SJSA1 (cell line): ENCODE measurements at regions not wholly inside any gene's neighbourhood (a gene's known extent, or its start where the extent isn't known, plus 50 kb on each side); places are given as distances from the start of the nearest gene placed in this dataset.

Source experiments
- DNase-seq, 2 experiments: peaks; one replicate each; pipeline ENCODE4 v3.0.0-alpha.2; 2015 to 2020; ENCODE audit warnings: low spot score in 2 of 2, low read depth in 1 of 2
- H3K27ac ChIP-seq: fragments of 250-450 bp; sonication (Bioruptor Pico); 2 replicates; pipeline ENCODE4 v1.5.1; 2020; ENCODE audit warnings: mild to moderate bottlenecking, moderate library complexity
- H3K27me3 ChIP-seq: fragments of 250-450 bp; sonication (Bioruptor Pico); replicated peaks from 2 replicates; pipeline ENCODE4 v1.5.1; 2020; ENCODE audit warnings: mild to moderate bottlenecking, moderate library complexity
- H3K36me3 ChIP-seq: fragments of 250-450 bp; sonication (Bioruptor Pico); 2 replicates; pipeline ENCODE4 v1.5.1; 2020; ENCODE audit warnings: mild to moderate bottlenecking
- H3K4me1 ChIP-seq: fragments of 250-450 bp; sonication (Bioruptor Pico); replicated peaks from 2 replicates; pipeline ENCODE4 v1.6.1; 2021; ENCODE audit warnings: mild to moderate bottlenecking
- H3K4me3 ChIP-seq: fragments of 250-450 bp; sonication (Bioruptor Pico); 2 replicates; pipeline ENCODE4 v1.5.1; 2020; ENCODE audit warnings: mild to moderate bottlenecking
- H3K9me3 ChIP-seq: fragments of 250-450 bp; sonication (Bioruptor Pico); replicated peaks from 2 replicates; pipeline ENCODE4 v1.5.1; 2020; ENCODE audit warnings: mild to moderate bottlenecking

GRCh38 chrX:128929271-128930057, 593.8 kb downstream of the SMARCA1 start:
- no peaks in the 10 kb centered on the region for H3K27me3 ChIP-seq
- DNase-seq = no peak
- no peaks in the 10 kb centered on the region for H3K9me3 ChIP-seq
- H3K4me1 ChIP-seq = no peaks in the 10 kb centered on the region
- no peak overlapping the region for H3K4me3 ChIP-seq
- H3K27ac ChIP-seq = no peak overlapping the region
- no peaks in the 10 kb centered on the region for H3K36me3 ChIP-seq

- no peaks in the 10 kb centered on the region for H3K4me1 ChIP-seq
- DNase-seq = no peak
- H3K9me3 ChIP-seq = no peaks in the 10 kb centered on the region
- H3K36me3 ChIP-seq = no peaks in the 10 kb centered on the region
- H3K27ac ChIP-seq = no peak overlapping the region
- no peaks in the 10 kb centered on the region for H3K27me3 ChIP-seq
- H3K4me3 ChIP-seq = no peak overlapping the region
Measured at GRCh38 chrX:128928636-128929035, 594.7 kb downstream of the SMARCA1 start.

- H3K4me3 ChIP-seq = no peak overlapping the region
- H3K9me3 ChIP-seq = no peaks in the 10 kb centered on the region
- no peak overlapping the region for H3K27ac ChIP-seq
- DNase-seq = no peak
- H3K27me3 ChIP-seq = no peaks in the 10 kb centered on the region
- H3K4me1 ChIP-seq = no peaks in the 10 kb centered on the region
- H3K36me3 ChIP-seq = no peaks in the 10 kb centered on the region
Measured at GRCh38 chrX:128927363-128927762, 595.9 kb downstream of the SMARCA1 start.

- DNase-seq = no peak
- no peaks in the 10 kb centered on the region for H3K4me1 ChIP-seq
- H3K4me3 ChIP-seq = no peak overlapping the region
- H3K36me3 ChIP-seq = no peaks in the 10 kb centered on the region
- H3K9me3 ChIP-seq = no peaks in the 10 kb centered on the region
- no peak overlapping the region for H3K27ac ChIP-seq
- no peaks in the 10 kb centered on the region for H3K27me3 ChIP-seq
Measured at GRCh38 chrX:128906753-128907152, 616.5 kb downstream of the SMARCA1 start.

GRCh38 chrX:128901018-128901417, 622.3 kb downstream of the SMARCA1 start:
- H3K4me3 ChIP-seq = no peak overlapping the region
- no peak for DNase-seq
- no peak overlapping the region for H3K27ac ChIP-seq
- H3K27me3 ChIP-seq = no peaks in the 10 kb centered on the region
- no peaks in the 10 kb centered on the region for H3K4me1 ChIP-seq
- no peaks in the 10 kb centered on the region for H3K36me3 ChIP-seq
- H3K9me3 ChIP-seq = no peaks in the 10 kb centered on the region

- Histone ChIP-seq H3K27ac (no peak overlapping the region), H3K9me3 (no peaks in the 10 kb centered on the region), H3K4me3 (no peak overlapping the region), H3K4me1 (no peaks in the 10 kb centered on the region), H3K36me3 (no peaks in the 10 kb centered on the region), H3K27me3 (no peaks in the 10 kb centered on the region)
- DNase-seq = no peak
Measured at GRCh38 chrX:128897621-128898020, 625.7 kb downstream of the SMARCA1 start.

- no peaks in the 10 kb centered on the region for H3K9me3 ChIP-seq
- no peak overlapping the region for H3K27ac ChIP-seq
- no peak for DNase-seq
- H3K4me1 ChIP-seq = no peaks in the 10 kb centered on the region
- no peaks in the 10 kb centered on the region for H3K27me3 ChIP-seq
- H3K36me3 ChIP-seq = no peaks in the 10 kb centered on the region
- H3K4me3 ChIP-seq = no peak overlapping the region
Measured at GRCh38 chrX:128891554-128891953, 631.7 kb downstream of the SMARCA1 start.

GRCh38 chrX:128884430-128884829, 638.9 kb downstream of the SMARCA1 start:
- H3K9me3 ChIP-seq = no peaks in the 10 kb centered on the region
- DNase-seq = no peak
- no peak overlapping the region for H3K27ac ChIP-seq
- H3K36me3 ChIP-seq = no peaks in the 10 kb centered on the region
- H3K4me3 ChIP-seq = no peak overlapping the region
- H3K4me1 ChIP-seq = no peaks in the 10 kb centered on the region
- no peaks in the 10 kb centered on the region for H3K27me3 ChIP-seq

GRCh38 chrX:128883650-128884049, 639.6 kb downstream of the SMARCA1 start:
- DNase-seq = no peak
- Histone ChIP-seq H3K9me3 (no peaks in the 10 kb centered on the region), H3K27ac (no peak overlapping the region), H3K36me3 (no peaks in the 10 kb centered on the region), H3K4me1 (no peaks in the 10 kb centered on the region), H3K27me3 (no peaks in the 10 kb centered on the region), H3K4me3 (no peak overlapping the region)

GRCh38 chrX:128870361-128870760, 652.9 kb downstream of the SMARCA1 start:
- H3K4me3 ChIP-seq = no peak overlapping the region
- no peaks in the 10 kb centered on the region for H3K36me3 ChIP-seq
- no peaks in the 10 kb centered on the region for H3K4me1 ChIP-seq
- no peak overlapping the region for H3K27ac ChIP-seq
- no peaks in the 10 kb centered on the region for H3K9me3 ChIP-seq
- DNase-seq = no peak
- no peaks in the 10 kb centered on the region for H3K27me3 ChIP-seq

GRCh38 chrX:128862557-128862956, 660.7 kb downstream of the SMARCA1 start:
- Histone ChIP-seq H3K36me3 (no peaks in the 10 kb centered on the region), H3K27ac (no peak overlapping the region), H3K4me1 (no peaks in the 10 kb centered on the region), H3K27me3 (no peaks in the 10 kb centered on the region), H3K9me3 (no peaks in the 10 kb centered on the region), H3K4me3 (no peak overlapping the region)
- DNase-seq = no peak

- H3K27me3 ChIP-seq = no peaks in the 10 kb centered on the region
- no peaks in the 10 kb centered on the region for H3K36me3 ChIP-seq
- H3K4me1 ChIP-seq = no peaks in the 10 kb centered on the region
- no peak overlapping the region for H3K27ac ChIP-seq
- no peaks in the 10 kb centered on the region for H3K9me3 ChIP-seq
- no peak overlapping the region for H3K4me3 ChIP-seq
- DNase-seq = no peak
Measured at GRCh38 chrX:128848374-128848773, 674.9 kb downstream of the SMARCA1 start.

GRCh38 chrX:128846385-128846784, 676.9 kb downstream of the SMARCA1 start:
- Histone ChIP-seq H3K27me3 (no peaks in the 10 kb centered on the region), H3K4me1 (no peaks in the 10 kb centered on the region), H3K9me3 (no peaks in the 10 kb centered on the region), H3K4me3 (no peak overlapping the region), H3K27ac (no peak overlapping the region), H3K36me3 (no peaks in the 10 kb centered on the region)
- no peak for DNase-seq

GRCh38 chrX:128818690-128819089, 704.6 kb downstream of the SMARCA1 start:
- no peak for DNase-seq
- Histone ChIP-seq H3K36me3 (no peaks in the 10 kb centered on the region), H3K4me1 (no peaks in the 10 kb centered on the region), H3K4me3 (no peak overlapping the region), H3K27ac (no peak overlapping the region), H3K27me3 (no peaks in the 10 kb centered on the region), H3K9me3 (no peaks in the 10 kb centered on the region)

- DNase-seq = no peak
- H3K27me3 ChIP-seq = no peaks in the 10 kb centered on the region
- H3K27ac ChIP-seq = no peak overlapping the region
- H3K9me3 ChIP-seq = no peaks in the 10 kb centered on the region
- H3K4me3 ChIP-seq = no peak overlapping the region
- no peaks in the 10 kb centered on the region for H3K36me3 ChIP-seq
- no peaks in the 10 kb centered on the region for H3K4me1 ChIP-seq
Measured at GRCh38 chrX:128816919-128817318, 706.4 kb downstream of the SMARCA1 start.
